Endothelial cell of umbilical vein (primary cell): ENCODE measurements at regions not wholly inside any gene's neighbourhood (a gene's known extent, or its start where the extent isn't known, plus 50 kb on each side); places are given as distances from the start of the nearest gene placed in this dataset.

Source experiments
- BruUV-seq: library from RNA; stranded (reverse); fragments of 400-500 nt; replicated peaks from 2 replicates; lab custom pipeline; 2021; lab: Mats Ljungman, UMichigan
- CTCF ChIA-PET: fragments of 300-600, 350-600 bp; sonication (Branson Sonifier 250); formaldehyde crosslinking; loops from one replicate; lab custom pipeline; 2021; ENCODE audit warnings: antibody characterized with exemption, inconsistent platforms; lab: Charles Lee
- POLR2A ChIA-PET: fragments of 300-600, 350-600 bp; sonication (Branson Sonifier 250); formaldehyde crosslinking; loops from one replicate; lab custom pipeline; 2021; ENCODE audit warnings: antibody characterized with exemption, inconsistent platforms; lab: Charles Lee
- DNase-seq: peaks from one replicate; pipeline ENCODE4 v3.0.0-alpha.2; 2011; ENCODE audit warnings: low read depth, low spot score
- FAIRE-seq: peaks from 2 replicates; lab custom pipeline; 2011; peaks lifted over from hg19 to GRCh38; lab: Jason Lieb, UNC
- H2AFZ ChIP-seq: 2 replicates; pipeline ENCODE4 v1.6.0; 2012; ENCODE audit warnings: low read depth, low read length, control low read depth, inconsistent platforms
- H3K27ac ChIP-seq: 2 replicates; pipeline ENCODE4 v1.5.1; 2011; ENCODE audit warnings: low read depth, mild to moderate bottlenecking, control low read depth, low read length, moderate library complexity; ENCODE audit not compliant: insufficient read depth
- H3K27me3 ChIP-seq, 2 experiments: 2 replicates each; pipeline versions ENCODE4 v1.6.0 to v1.6.1; 2011; ENCODE audit warnings: low read length in 2 of 2, mixed read lengths in 1 of 2; ENCODE audit not compliant: control insufficient read depth in 2 of 2, insufficient read depth in 2 of 2
- H3K36me3 ChIP-seq, 2 experiments: 2 replicates in 1 of 2; 3 replicates in 1 of 2; pipeline ENCODE4 v1.5.1; 2011; ENCODE audit warnings: low read length in 2 of 2, mild to moderate bottlenecking in 1 of 2, moderate library complexity in 1 of 2; ENCODE audit not compliant: control insufficient read depth in 2 of 2, insufficient read depth in 2 of 2; ENCODE audit errors: extremely low read depth in 1 of 2
- H3K4me1 ChIP-seq: 3 replicates; pipeline ENCODE4 v1.5.1; 2011; ENCODE audit warnings: mild to moderate bottlenecking, low read length; ENCODE audit not compliant: control insufficient read depth, insufficient read depth; ENCODE audit errors: extremely low read depth
- H3K4me2 ChIP-seq: 2 replicates; pipeline ENCODE4 v1.6.1; 2011; ENCODE audit warnings: low read length, control low read depth, mixed read lengths; ENCODE audit not compliant: insufficient read depth
- H3K4me3 ChIP-seq, 3 experiments: fragments of 200-600 bp in 1 of 3; sonication (generic), shearing (Covaris generic) in 1 of 3; replicated peaks in 1 of 3; 2 replicates each; pipeline ENCODE4 v1.5.1; 2011 to 2016; ENCODE audit warnings: control low read depth in 3 of 3, low read length in 3 of 3, mild to moderate bottlenecking in 2 of 3, inconsistent platforms in 1 of 3, low read depth in 1 of 3, moderate library complexity in 1 of 3; ENCODE audit not compliant: insufficient read depth in 1 of 3
- H3K79me2 ChIP-seq: 2 replicates; pipeline ENCODE4 v1.6.0; 2012; ENCODE audit warnings: low read length, inconsistent platforms; ENCODE audit not compliant: control insufficient read depth, insufficient read depth
- H3K9ac ChIP-seq: replicated peaks from 2 replicates; pipeline ENCODE3; 2011; ENCODE audit warnings: low read length, control low read depth; ENCODE audit not compliant: insufficient read depth; ENCODE audit errors: extremely low read depth
- H3K9me1 ChIP-seq: replicated peaks from 3 replicates; pipeline ENCODE4 v1.6.0; 2011; ENCODE audit warnings: mild to moderate bottlenecking, low read length; ENCODE audit not compliant: control insufficient read depth, insufficient read depth; ENCODE audit errors: extremely low read depth
- H3K9me3 ChIP-seq: replicated peaks from 2 replicates; pipeline ENCODE4 v1.5.1; 2012; ENCODE audit warnings: low read length, inconsistent platforms; ENCODE audit not compliant: control insufficient read depth, insufficient read depth
- H4K20me1 ChIP-seq: replicated peaks from 2 replicates; pipeline ENCODE3; 2011; ENCODE audit warnings: mild to moderate bottlenecking, low read length; ENCODE audit not compliant: control insufficient read depth, insufficient read depth; ENCODE audit errors: extremely low read depth
- EZH2 ChIP-seq: IDR thresholded peaks from 2 replicates; pipeline ENCODE4 v1.6.1; 2012; ENCODE audit warnings: borderline replicate concordance, low read depth, mild to moderate bottlenecking, moderate library complexity, low read length, inconsistent platforms; ENCODE audit not compliant: severe bottlenecking
- FOS ChIP-seq: IDR thresholded peaks from 2 replicates; pipeline ENCODE4 v1.6.1; 2011; ENCODE audit warnings: mild to moderate bottlenecking, low read length, moderate library complexity, borderline replicate concordance; ENCODE audit not compliant: insufficient read depth
- GATA2 ChIP-seq: IDR thresholded peaks from 2 replicates; pipeline ENCODE4 v1.7.0; 2011; ENCODE audit warnings: low read depth, mild to moderate bottlenecking, moderate library complexity, mixed read lengths, low read length; ENCODE audit not compliant: insufficient read length, insufficient read depth
- JUN ChIP-seq: IDR thresholded peaks from 2 replicates; pipeline ENCODE4 v1.6.1; 2011; ENCODE audit warnings: borderline replicate concordance, low read depth; ENCODE audit not compliant: insufficient read length, insufficient read depth
- MYC ChIP-seq: IDR thresholded peaks from one replicate; pipeline ENCODE4 v1.6.1; 2011; ENCODE audit warnings: mild to moderate bottlenecking, low read depth, low read length
- POLR2A ChIP-seq: IDR thresholded peaks from 2 replicates; pipeline ENCODE4 v1.6.1; 2012; ENCODE audit warnings: low read depth, mild to moderate bottlenecking, control low read depth, low read length
- POLR2AphosphoS5 ChIP-seq: IDR thresholded peaks from 2 replicates; pipeline ENCODE4 v1.6.1; 2012; ENCODE audit warnings: low read depth, mild to moderate bottlenecking, control low read depth, low read length, moderate library complexity; ENCODE audit not compliant: insufficient read depth
- dilution Hi-C: fragments of 300-500 bp; cut with MboI; formaldehyde crosslinking; loops from one replicate; pipeline ENCODE4 v1.15.0; 2019; ENCODE audit warnings: low sequenced_read_pairs; ENCODE audit not compliant: extremely low pct_ligation_motif_present
- intact Hi-C: fragments of 100-400 bp; cut with micrococcal nuclease; formaldehyde crosslinking; loops from one replicate; pipeline ENCODE4 v1.10.0; 2022
- TF ChIP-seq, protein P1 (sequence below), 2 donors: IDR thresholded peaks; 1 replicate in 1 of 2; 2 replicates in 1 of 2; pipeline ENCODE4 v1.5.1; 2011; ENCODE audit warnings: low read length in 2 of 2, mild to moderate bottlenecking in 2 of 2, moderate library complexity in 2 of 2, control low read depth in 1 of 2, inconsistent platforms in 1 of 2, low read depth in 1 of 2; ENCODE audit not compliant: insufficient read depth in 1 of 2; ENCODE audit errors: extremely low read depth in 1 of 2
- TF ChIP-seq, protein P2 (sequence below): IDR thresholded peaks from 2 replicates; pipeline ENCODE4 v1.6.1; 2011; ENCODE audit not compliant: insufficient read depth, insufficient read length

DNA sequence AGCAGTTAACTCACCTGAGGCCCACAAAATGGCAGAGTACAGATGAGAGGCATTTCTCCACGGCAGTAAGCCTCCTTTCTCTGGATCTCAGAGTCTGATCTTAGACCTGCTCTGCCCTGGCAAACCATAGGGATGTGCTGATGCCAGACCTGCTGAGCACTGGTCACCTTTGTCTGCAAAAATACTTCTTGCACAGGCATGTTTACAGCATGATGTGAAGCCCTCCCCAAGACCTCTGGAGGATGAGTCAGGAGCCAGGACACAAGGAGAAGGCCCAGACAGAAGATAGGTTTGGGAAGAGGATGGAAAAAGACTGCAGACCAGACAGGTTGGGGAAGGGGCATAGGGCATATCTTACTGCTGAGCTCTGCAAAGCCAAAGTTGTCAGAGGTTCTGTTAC is 426.6 kb downstream of the PMP22 start:
- no peak overlapping the region for H2AFZ ChIP-seq
- H3K27me3 ChIP-seq = no peaks in the 10 kb centered on the region
- ChIA-PET POLR2A (no interaction called here), CTCF (no interaction called here)
- no peaks in the 10 kb centered on the region for H3K79me2 ChIP-seq
- DNase-seq (no peak), FAIRE-seq (no peak)
- H4K20me1 ChIP-seq = no peaks in the 10 kb centered on the region
- H3K9me1 ChIP-seq = no peaks in the 10 kb centered on the region
- BruUV-seq = no TSS peak
- peaks cover 7% of the 10 kb centered on the region for H3K9me3 ChIP-seq
- H3K36me3 ChIP-seq = no peaks in the 10 kb centered on the region
- H3K9ac ChIP-seq = no peak overlapping the region
- dilution Hi-C loops (no loop called here), intact Hi-C loops (no loop called here)
- H3K27ac ChIP-seq = no peak overlapping the region
- no peak overlapping the region for H3K4me2 ChIP-seq
- no peak overlapping the region for H3K4me3 ChIP-seq
- H3K4me1 ChIP-seq = no peaks in the 10 kb centered on the region
- TF ChIP-seq POLR2AphosphoS5 (no peak), JUN (no peak)

DNA sequence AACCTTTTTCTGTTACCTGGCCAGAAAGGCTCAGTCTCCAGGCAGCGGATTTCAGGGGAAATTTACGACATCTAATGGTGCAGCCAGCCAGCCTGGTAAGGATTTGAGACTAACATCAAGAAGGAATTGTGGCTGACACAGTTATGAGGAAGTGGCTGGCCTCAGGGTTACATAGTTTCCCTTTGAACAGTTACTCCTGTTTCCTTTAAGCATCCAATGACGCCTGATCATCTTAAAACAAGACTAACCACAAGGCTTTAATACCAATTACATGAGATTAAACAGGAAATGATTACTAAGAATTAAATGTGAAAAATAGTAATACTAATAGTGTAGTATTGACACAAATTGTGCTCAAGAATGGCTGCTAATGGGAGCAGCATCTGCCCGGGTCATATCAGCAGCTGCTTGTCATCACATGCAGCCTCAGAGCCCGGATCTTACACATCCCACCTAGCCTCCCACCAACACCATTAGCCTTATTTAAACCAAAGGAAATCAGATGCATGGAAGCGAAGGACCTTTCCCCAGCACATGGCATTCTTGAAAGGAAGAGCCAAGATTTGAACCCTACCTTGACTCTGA is 431.8 kb downstream of the PMP22 start:
- intact Hi-C loops (no loop called here), dilution Hi-C loops (no loop called here)
- Histone ChIP-seq H3K4me1 (no peaks in the 10 kb centered on the region), H3K9me3 (peaks cover 8% of the 10 kb centered on the region), H3K4me3 (no peak overlapping the region), H3K9me1 (no peaks in the 10 kb centered on the region), H2AFZ (no peak overlapping the region), H4K20me1 (no peaks in the 10 kb centered on the region), H3K36me3 (no peaks in the 10 kb centered on the region), H3K4me2 (no peak overlapping the region), H3K27ac (no peak overlapping the region), H3K9ac (no peak overlapping the region), H3K27me3 (no peaks in the 10 kb centered on the region), H3K79me2 (no peaks in the 10 kb centered on the region)
- ChIA-PET CTCF (no interaction called here), POLR2A (no interaction called here)
- no TSS peak for BruUV-seq
- no peak for FAIRE-seq
- TF ChIP-seq, protein P1, sequence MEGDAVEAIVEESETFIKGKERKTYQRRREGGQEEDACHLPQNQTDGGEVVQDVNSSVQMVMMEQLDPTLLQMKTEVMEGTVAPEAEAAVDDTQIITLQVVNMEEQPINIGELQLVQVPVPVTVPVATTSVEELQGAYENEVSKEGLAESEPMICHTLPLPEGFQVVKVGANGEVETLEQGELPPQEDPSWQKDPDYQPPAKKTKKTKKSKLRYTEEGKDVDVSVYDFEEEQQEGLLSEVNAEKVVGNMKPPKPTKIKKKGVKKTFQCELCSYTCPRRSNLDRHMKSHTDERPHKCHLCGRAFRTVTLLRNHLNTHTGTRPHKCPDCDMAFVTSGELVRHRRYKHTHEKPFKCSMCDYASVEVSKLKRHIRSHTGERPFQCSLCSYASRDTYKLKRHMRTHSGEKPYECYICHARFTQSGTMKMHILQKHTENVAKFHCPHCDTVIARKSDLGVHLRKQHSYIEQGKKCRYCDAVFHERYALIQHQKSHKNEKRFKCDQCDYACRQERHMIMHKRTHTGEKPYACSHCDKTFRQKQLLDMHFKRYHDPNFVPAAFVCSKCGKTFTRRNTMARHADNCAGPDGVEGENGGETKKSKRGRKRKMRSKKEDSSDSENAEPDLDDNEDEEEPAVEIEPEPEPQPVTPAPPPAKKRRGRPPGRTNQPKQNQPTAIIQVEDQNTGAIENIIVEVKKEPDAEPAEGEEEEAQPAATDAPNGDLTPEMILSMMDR (IDR thresholded peaks at IDR 0.05; ENCODE audit: extremely low read depth in 1 of 2, insufficient read depth in 1 of 2, low read depth in 1 of 2, low read length in 2 of 2) = no peak
- TF ChIP-seq EZH2 (no peak), GATA2 (no peak), POLR2A (no peak), MYC (no peak), POLR2AphosphoS5 (no peak), FOS (no peak), JUN (no peak)
- TF ChIP-seq, protein P2, sequence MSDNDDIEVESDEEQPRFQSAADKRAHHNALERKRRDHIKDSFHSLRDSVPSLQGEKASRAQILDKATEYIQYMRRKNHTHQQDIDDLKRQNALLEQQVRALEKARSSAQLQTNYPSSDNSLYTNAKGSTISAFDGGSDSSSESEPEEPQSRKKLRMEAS = no peak
- DNase-seq = no peak
